Breast epithelium (tissue), 3 donors: ENCODE measurements at regions not wholly inside any gene's neighbourhood (a gene's known extent, or its start where the extent isn't known, plus 50 kb on each side); places are given as distances from the start of the nearest gene placed in this dataset.

Experiments used
- POLR2A ChIP-seq: fragments of 450-650 bp; IDR thresholded peaks from one replicate; pipeline ENCODE4 v1.6.1; 2016; ENCODE audit warnings: antibody characterized with exemption, mild to moderate bottlenecking, moderate library complexity
- TF ChIP-seq, protein P1 (sequence below), 3 donors: fragments of 450-650 bp; IDR thresholded peaks; one replicate each; pipeline ENCODE4 v1.5.1; 2016 to 2017; ENCODE audit warnings: antibody characterized with exemption in 3 of 3, mild to moderate bottlenecking in 3 of 3, moderate library complexity in 3 of 3

- TF ChIP-seq POLR2A = no peak
- TF ChIP-seq, protein P1, sequence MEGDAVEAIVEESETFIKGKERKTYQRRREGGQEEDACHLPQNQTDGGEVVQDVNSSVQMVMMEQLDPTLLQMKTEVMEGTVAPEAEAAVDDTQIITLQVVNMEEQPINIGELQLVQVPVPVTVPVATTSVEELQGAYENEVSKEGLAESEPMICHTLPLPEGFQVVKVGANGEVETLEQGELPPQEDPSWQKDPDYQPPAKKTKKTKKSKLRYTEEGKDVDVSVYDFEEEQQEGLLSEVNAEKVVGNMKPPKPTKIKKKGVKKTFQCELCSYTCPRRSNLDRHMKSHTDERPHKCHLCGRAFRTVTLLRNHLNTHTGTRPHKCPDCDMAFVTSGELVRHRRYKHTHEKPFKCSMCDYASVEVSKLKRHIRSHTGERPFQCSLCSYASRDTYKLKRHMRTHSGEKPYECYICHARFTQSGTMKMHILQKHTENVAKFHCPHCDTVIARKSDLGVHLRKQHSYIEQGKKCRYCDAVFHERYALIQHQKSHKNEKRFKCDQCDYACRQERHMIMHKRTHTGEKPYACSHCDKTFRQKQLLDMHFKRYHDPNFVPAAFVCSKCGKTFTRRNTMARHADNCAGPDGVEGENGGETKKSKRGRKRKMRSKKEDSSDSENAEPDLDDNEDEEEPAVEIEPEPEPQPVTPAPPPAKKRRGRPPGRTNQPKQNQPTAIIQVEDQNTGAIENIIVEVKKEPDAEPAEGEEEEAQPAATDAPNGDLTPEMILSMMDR (IDR thresholded peaks at IDR 0.05) = no peak
Observed at GRCh38 chr4:82213485-82214417, 160.0 kb downstream of the HNRNPD start.
